H1 (cell line): ENCODE measurements at regions not wholly inside any gene's neighbourhood (a gene's known extent, or its start where the extent isn't known, plus 50 kb on each side); places are given as distances from the start of the nearest gene placed in this dataset.

Experiments
- CTBP2 ChIP-seq: IDR thresholded peaks from 2 replicates; pipeline ENCODE4 v1.7.0; 2011; ENCODE audit warnings: borderline replicate concordance, mild to moderate bottlenecking, moderate library complexity, mixed read lengths, low read length; ENCODE audit not compliant: insufficient read depth, insufficient read length
- POLR2AphosphoS5 ChIP-seq: IDR thresholded peaks from 2 replicates; pipeline ENCODE4 v1.6.1; 2011; ENCODE audit warnings: low read depth, low read length
- RAD21 ChIP-seq, 2 experiments: IDR thresholded peaks in 1 of 2; conservative IDR thresholded peaks in 1 of 2; 2 replicates each; pipeline ENCODE4 v1.6.1; 2011; ENCODE audit warnings: low read depth in 2 of 2, low read length in 2 of 2, improper control_type of control experiment in 1 of 2, inconsistent platforms in 1 of 2, mild to moderate bottlenecking in 1 of 2, moderate library complexity in 1 of 2
- SP1 ChIP-seq: IDR thresholded peaks from 2 replicates; pipeline ENCODE4 v1.6.1; 2011; ENCODE audit warnings: low read depth, low read length
- TF ChIP-seq, protein P1 (sequence below): fragments of 300-600 bp; sonication (generic); IDR thresholded peaks from 2 replicates; pipeline ENCODE4 v1.7.1; 2012; ENCODE audit warnings: low read length, moderate library complexity, mild to moderate bottlenecking, inconsistent platforms; ENCODE audit not compliant: insufficient replicate concordance
- TF ChIP-seq, protein P2 (sequence below): IDR thresholded peaks from 2 replicates; pipeline ENCODE4 v1.6.1; 2012; ENCODE audit warnings: inconsistent platforms
- TF ChIP-seq, protein P3 (sequence below): IDR thresholded peaks from 2 replicates; pipeline ENCODE4 v1.6.1; 2011; ENCODE audit warnings: low read depth, mild to moderate bottlenecking, low read length; ENCODE audit not compliant: insufficient read depth

DNA sequence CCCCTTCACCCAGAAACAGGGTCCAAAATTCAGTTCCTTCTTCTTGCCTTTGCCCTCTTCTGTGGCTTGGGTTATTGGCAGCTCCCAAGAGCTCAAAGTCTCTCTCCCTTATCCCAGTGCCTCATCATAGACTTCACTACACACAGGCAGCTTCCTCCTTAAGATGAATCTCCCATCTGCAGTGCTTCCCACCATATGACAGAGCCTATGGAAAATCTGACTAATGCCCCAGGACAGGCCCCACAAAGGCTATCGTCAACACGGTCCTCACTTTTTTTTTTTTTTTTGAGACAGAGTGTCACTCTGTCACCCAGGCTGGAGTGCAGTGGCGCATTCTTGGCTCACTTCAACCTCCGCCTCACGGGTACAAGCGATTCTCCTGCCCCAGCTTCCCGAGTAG, 194.1 kb downstream of the MEX3B start (continued):
- TF ChIP-seq, protein P1, sequence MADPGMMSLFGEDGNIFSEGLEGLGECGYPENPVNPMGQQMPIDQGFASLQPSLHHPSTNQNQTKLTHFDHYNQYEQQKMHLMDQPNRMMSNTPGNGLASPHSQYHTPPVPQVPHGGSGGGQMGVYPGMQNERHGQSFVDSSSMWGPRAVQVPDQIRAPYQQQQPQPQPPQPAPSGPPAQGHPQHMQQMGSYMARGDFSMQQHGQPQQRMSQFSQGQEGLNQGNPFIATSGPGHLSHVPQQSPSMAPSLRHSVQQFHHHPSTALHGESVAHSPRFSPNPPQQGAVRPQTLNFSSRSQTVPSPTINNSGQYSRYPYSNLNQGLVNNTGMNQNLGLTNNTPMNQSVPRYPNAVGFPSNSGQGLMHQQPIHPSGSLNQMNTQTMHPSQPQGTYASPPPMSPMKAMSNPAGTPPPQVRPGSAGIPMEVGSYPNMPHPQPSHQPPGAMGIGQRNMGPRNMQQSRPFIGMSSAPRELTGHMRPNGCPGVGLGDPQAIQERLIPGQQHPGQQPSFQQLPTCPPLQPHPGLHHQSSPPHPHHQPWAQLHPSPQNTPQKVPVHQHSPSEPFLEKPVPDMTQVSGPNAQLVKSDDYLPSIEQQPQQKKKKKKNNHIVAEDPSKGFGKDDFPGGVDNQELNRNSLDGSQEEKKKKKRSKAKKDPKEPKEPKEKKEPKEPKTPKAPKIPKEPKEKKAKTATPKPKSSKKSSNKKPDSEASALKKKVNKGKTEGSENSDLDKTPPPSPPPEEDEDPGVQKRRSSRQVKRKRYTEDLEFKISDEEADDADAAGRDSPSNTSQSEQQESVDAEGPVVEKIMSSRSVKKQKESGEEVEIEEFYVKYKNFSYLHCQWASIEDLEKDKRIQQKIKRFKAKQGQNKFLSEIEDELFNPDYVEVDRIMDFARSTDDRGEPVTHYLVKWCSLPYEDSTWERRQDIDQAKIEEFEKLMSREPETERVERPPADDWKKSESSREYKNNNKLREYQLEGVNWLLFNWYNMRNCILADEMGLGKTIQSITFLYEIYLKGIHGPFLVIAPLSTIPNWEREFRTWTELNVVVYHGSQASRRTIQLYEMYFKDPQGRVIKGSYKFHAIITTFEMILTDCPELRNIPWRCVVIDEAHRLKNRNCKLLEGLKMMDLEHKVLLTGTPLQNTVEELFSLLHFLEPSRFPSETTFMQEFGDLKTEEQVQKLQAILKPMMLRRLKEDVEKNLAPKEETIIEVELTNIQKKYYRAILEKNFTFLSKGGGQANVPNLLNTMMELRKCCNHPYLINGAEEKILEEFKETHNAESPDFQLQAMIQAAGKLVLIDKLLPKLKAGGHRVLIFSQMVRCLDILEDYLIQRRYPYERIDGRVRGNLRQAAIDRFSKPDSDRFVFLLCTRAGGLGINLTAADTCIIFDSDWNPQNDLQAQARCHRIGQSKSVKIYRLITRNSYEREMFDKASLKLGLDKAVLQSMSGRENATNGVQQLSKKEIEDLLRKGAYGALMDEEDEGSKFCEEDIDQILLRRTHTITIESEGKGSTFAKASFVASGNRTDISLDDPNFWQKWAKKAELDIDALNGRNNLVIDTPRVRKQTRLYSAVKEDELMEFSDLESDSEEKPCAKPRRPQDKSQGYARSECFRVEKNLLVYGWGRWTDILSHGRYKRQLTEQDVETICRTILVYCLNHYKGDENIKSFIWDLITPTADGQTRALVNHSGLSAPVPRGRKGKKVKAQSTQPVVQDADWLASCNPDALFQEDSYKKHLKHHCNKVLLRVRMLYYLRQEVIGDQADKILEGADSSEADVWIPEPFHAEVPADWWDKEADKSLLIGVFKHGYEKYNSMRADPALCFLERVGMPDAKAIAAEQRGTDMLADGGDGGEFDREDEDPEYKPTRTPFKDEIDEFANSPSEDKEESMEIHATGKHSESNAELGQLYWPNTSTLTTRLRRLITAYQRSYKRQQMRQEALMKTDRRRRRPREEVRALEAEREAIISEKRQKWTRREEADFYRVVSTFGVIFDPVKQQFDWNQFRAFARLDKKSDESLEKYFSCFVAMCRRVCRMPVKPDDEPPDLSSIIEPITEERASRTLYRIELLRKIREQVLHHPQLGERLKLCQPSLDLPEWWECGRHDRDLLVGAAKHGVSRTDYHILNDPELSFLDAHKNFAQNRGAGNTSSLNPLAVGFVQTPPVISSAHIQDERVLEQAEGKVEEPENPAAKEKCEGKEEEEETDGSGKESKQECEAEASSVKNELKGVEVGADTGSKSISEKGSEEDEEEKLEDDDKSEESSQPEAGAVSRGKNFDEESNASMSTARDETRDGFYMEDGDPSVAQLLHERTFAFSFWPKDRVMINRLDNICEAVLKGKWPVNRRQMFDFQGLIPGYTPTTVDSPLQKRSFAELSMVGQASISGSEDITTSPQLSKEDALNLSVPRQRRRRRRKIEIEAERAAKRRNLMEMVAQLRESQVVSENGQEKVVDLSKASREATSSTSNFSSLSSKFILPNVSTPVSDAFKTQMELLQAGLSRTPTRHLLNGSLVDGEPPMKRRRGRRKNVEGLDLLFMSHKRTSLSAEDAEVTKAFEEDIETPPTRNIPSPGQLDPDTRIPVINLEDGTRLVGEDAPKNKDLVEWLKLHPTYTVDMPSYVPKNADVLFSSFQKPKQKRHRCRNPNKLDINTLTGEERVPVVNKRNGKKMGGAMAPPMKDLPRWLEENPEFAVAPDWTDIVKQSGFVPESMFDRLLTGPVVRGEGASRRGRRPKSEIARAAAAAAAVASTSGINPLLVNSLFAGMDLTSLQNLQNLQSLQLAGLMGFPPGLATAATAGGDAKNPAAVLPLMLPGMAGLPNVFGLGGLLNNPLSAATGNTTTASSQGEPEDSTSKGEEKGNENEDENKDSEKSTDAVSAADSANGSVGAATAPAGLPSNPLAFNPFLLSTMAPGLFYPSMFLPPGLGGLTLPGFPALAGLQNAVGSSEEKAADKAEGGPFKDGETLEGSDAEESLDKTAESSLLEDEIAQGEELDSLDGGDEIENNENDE = no peak
- TF ChIP-seq SP1 = no peak
- TF ChIP-seq CTBP2 = no peak
- TF ChIP-seq RAD21 (IDR thresholded peaks at IDR 0.05 in 1 of 2, conservative IDR thresholded peaks at IDR 0.05 in 1 of 2; ENCODE audit: low read depth in 2 of 2, low read length in 2 of 2) = no peak
- TF ChIP-seq, protein P2, sequence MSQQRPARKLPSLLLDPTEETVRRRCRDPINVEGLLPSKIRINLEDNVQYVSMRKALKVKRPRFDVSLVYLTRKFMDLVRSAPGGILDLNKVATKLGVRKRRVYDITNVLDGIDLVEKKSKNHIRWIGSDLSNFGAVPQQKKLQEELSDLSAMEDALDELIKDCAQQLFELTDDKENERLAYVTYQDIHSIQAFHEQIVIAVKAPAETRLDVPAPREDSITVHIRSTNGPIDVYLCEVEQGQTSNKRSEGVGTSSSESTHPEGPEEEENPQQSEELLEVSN = no peak
- TF ChIP-seq POLR2AphosphoS5 = no peak
- TF ChIP-seq, protein P3, sequence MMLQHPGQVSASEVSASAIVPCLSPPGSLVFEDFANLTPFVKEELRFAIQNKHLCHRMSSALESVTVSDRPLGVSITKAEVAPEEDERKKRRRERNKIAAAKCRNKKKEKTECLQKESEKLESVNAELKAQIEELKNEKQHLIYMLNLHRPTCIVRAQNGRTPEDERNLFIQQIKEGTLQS = no peak
